Inferior parietal cortex (tissue), 1 donor: ENCODE measurements at regions not wholly inside any gene's neighbourhood (a gene's known extent, or its start where the extent isn't known, plus 50 kb on each side); places are given as distances from the start of the nearest gene placed in this dataset.

Source experiments
- DNase-seq: peaks from one replicate; pipeline ENCODE4 v3.0.0-alpha.2; 2016; ENCODE audit errors: extremely low spot score

DNA sequence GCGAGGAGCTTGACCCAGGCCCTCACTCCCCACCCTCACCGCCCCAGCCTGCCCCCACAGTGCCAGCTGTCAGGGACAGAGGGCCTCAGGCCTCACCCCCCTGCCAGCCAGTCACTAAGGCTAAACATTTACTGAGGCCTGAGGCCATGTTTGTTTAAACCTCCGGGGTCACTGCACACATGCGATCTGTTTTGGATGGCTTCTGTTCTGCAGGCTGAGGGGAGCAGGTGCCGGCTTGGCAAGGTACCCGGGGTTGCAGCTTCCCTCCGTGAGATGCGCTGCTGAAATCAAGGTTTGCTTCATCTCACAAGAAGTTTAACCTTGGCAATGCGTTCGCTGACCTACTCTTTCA lies 103.3 kb upstream of the BOD1 start:
- no peak for DNase-seq

DNA sequence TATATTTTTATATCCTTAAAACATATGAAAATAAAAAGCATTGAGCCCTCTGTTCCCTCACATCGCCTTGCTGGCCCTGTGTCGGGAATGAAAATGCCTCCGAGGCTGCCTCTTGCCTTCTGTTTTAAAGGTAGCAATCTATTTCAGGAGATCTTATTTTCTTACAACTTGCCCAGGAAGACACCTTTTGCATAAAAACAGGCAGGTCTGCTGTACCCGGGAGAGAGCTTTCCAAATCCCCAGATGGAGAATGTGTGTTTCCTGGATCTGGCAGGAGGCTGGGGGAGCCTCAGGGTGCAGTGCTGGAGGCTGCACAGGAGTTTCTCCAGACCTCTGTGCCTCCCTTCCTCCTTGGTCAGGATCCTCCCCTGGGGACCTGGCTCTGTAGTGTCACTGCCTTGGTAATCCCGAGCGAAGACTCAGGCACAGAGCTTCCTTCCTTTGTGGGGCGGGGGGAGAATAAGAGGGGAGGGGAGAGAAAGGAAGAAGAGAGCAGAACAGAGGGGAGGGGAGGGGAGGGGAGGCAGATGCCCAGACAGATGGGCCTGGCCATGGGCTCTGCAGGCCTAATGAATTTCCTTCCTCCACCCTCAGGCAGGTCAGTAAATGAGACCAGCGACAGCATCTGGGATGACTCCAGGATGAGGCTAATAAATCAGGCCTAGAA lies 104.0 kb upstream of the BOD1 start:
- DNase-seq: no peak

DNA sequence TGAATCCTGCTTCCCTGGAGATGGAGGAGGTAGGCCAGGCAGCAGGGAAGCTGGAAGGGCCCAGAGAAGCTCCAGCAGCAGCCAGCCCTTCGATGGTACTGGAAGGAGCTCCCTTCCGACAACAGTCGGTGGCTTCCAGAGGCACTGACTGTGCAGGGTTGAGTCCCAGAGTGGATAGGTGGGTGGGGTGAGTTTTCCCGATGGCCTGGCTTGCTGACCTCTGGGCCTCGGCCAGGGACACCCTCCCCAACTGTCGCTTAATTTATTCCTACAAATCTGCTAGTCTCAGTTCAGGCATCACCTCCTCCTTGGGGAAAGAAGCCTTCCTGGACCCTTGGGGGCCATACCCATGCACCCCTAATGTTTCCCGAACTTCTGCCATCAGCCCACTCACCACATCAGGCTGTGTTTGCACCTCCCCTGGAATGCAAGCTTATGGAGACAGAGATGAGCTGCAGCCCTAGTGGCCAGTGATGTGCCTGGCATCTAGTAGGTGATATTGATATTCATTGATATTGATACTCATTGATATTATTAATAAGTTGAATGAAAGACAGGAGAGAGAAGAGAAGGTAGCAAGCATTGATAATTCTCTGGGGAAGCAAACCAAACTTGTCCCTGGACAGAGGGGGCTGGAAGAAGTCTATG lies 104.6 kb upstream of the BOD1 start:
- no peak for DNase-seq

DNA sequence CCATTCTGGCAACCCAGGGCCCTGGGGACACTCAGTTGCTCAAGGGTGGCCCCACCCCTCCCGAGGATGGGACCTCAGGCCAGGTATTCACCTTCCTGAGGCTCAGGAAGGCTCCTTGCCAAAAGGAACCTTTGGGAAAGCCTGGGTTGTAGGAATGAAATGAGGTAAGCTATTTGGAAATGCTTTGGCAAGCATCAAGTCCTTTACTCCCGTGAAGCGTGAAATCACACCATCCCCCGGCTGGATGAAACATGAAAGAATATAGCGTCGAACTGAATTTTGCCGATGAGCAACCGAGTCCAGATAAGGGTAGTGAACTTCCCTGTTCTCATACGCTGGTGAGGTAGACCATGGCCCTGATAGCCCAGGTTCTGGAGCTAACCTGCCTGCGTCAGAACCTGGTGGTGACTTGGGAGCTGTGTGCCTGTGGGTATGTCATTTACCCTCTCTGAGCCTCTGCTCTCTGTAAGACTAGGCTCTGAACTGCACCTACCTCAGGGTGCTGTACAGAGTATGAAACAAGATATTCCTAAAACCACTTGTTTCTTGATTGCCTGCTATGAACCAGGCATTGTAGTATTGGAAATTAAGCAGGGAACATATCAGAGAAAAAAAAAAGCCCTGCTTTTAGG lies 105.3 kb upstream of the BOD1 start:
- DNase-seq: no peak

DNA sequence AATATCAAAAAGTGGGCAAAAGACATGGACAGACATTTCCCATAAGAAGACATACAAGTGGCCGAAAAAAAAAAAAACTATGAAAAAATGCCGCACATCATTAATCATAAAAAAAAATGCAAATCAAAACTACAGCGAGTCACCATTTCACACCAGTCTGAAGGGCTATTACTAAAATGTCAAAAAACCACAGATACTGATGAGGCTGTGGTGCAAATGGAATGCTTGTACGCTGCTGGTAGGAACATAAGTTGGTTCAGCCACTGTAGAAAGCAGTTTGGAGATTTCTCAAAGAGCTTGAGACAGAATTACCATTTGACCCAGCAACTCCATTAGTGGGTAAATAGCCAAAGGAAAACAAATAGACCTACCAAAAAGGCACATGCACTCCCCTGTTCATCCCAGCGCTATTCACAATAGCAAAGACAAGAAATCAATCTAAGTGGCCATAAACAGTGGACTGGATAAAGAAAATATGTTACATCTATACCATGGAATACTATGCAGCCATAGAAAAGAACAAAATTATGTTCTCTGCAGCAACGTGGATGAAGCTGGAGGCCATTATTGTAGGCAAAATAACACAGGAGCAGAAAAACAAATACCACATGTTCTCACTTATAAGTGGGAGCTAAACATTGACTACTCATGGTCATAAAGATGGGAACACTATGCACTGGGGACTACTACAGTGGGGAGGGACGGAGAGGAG lies 110.6 kb upstream of the BOD1 start:
- DNase-seq: no peak

DNA sequence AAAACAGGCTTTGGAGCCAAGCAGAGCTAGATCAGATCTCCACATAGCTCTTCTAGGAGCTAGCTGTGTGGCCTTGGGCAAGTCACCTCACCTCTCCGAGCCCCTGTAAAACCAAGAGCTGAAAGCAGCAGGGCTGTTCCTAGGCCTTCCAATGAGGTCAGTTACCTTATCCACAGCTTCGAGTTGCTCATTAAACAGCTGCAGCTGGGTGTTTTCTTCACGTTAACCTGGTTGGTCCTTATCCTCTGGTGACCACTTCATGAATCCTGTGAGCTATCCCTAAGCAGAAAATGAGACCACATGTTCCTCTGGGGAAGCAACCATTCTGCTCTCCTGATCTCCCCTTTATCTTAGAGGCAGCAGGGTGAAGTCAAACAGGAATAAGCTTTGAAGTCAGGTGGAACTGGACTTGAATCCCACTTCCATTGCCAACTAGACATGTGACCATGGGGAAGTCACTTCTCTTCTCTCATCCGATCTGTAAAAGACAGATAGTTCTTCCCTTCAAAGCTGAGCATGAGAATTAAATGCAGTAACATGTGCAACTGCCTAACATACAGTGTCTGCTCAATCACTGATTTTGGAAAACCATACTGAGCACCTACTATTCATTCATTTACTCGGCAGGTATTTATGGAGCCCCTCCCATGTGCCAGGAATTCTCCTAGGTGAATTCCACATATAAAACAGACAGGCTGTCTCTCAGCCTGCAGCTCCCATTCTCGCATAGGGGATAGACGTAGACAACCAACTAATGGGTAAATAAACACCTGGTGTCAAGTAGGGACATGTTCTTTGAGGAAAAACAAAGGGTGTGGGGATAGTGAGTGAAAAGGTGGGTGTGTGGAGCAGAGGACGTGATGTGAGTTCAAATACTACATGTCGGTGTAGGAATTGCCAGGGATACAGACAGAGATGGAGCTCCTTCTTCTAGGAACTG lies 111.7 kb upstream of the BOD1 start:
- no peak for DNase-seq

DNA sequence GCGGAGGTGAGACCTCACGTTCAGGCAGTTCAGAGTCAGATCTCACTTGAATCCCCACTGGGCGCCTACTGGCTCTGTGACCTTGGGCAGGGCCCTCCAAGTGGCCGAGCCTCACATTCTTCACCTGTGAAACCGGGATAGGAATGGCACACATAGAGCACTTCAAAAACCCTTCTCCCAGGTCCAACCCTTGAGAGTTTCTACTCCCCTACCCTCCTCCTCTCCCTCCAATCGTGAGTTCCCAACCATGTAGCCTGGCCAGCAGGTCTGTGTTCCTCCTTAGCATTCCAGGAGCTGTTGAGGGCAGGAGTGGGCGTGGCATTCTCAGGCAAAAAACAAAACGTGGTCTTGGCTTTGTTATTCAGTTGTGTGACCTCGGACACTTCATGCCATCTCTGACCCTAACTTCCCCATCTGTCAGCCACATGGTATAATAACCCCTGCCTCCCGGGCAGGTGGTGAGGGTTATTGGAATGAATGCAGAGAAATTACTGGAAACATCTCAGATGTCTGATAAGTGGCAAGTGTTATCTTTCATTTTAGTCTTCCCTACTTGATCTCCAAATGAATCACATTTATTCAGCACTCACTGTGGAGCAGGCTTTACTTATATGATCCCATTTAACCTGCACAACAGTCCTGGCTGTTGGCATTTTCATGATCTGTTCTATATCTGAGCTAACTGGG lies 112.8 kb upstream of the BOD1 start:
- DNase-seq: no peak

DNA sequence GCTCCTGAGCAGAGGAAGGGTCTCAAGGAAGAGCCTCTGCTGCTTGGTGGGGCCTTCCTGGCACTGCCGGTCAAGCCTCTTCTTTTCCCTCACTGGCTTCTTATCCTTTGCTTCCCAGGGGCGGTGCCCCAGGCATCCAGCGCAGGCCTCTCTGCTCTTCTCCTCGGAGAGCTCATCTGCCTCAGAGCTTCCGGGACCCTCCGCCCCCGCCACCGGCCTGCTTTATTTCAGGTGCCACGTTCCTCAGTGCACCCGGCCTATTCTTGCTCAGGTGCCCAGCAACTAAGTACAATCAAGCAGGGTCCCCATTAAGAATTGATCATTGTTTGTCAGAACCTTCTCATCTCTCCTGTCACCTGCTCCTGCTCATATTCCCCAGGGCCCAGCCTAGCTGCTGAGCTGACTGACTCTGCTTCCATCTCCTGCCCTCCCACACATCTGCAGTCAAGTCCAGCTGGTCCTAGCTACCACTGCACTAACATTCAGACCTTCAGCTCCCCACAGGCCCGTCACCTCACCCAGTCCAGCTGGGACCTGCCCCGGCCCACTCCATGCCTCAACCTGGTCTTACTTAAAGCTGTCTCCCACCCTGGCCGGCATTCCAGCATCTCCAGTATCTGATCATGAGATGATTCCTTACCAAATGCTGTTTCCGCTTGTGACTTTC lies 114.3 kb upstream of the BOD1 start:
- DNase-seq: no peak

DNA sequence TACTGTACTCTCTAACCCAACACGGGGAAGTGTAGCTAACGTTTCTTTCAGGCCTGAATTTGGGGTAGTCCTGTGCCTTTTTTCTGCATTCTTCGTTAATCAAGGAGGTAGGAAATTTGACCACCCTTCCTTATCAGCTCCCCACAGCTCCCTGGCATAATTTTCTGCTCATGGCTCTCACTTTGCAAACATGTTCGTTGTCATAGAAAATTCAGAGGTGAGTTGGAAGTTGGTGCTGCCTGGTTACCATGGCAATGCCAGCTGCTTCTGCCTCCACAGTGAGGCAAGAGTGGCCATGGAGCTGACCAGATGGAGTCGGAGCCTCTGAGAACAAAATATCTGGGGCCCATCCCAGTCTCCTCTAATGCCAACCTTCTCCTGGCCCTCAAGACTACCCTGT lies 116.6 kb upstream of the BOD1 start:
- DNase-seq: no peak

DNA sequence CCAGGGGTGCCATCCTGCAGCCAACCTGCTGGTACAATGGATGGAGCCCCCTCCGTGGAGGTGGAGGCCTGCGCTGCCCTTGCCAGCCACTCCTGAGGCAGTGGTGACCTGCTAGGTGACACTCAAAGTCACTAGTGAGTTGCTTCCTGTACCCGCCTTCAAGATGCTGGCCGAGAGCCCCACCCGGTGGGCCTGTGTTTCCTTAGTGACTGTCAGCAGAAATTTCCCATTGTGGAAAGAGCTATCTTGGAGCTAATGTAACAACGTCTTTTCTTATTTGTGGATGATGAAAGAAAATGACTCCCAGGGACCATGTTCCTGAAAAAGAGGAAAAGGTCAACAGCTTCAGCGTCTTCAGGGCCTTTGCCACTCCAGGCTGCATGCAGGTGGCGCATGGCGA lies 117.0 kb upstream of the BOD1 start:
- DNase-seq: no peak

DNA sequence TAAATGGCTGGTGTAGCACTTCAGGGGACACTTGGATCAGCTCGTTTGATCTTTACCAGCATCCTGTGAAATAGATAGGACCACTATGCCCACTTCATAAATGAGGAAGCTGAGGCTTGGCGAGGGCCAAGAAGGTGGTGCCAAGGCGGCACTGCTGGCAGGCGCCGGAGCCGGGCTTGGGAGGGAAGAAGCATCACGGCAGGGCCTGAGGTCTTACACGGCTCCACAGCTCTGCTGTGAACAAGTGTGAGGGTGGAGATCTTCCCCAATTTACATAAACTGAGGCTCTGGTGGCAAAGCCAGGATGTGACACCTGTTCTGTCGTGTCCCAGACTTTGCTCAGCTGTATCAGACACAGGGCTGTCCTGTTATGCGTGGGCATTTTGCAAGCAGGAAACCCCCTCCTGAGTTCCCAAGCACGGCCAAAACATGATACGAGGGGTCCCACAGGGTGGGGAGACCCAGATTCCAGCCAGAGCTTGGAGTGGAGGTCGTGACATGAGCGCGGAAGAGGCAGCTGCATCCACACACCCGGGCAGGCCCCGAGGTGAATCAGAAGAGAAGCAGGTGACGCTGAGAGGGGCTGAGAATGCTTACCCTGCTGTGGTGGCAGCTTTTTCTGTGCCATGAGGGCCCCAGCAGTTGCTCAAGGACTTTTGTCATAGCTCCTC lies 117.5 kb upstream of the BOD1 start:
- no peak for DNase-seq

DNA sequence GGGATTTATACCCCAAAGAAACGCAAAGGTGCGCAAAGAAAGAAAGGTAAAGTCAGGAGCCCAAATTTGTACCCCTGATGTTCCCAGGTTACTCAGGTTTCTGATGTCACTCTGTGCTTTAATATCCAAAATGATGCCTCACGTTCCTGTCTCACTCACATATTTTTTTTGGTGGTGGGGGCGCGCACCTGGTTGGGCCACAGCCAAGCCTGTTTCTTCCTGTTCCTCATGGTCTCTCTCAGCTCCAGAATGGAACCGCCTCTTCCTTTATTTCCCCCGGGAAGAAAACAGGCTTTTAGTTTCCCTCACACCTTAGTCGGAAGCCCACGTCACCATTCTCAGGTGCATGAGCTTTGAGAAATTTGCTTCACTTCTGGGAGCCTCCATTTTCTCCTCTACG lies 118.3 kb upstream of the BOD1 start:
- DNase-seq: no peak

DNA sequence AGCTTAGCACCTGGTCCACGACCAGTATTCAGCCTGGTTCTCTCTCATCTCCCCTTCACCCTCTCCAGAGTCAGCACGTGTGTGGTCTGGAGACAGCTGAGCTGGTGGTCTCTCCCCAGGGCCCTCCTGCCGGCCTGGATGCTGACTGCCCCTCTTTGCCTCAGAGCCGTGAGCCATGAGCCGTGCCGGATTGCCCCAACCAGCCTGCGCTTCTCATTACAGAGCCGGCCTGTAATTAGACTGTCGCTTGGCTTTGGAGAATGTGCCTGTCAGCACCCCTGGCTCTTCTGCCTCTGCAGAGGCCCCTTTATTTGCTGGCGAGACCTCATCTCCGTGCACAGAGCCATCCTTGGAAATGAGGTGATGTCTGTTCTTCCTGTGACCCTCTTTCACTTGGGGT lies 118.7 kb upstream of the BOD1 start:
- DNase-seq: no peak

DNA sequence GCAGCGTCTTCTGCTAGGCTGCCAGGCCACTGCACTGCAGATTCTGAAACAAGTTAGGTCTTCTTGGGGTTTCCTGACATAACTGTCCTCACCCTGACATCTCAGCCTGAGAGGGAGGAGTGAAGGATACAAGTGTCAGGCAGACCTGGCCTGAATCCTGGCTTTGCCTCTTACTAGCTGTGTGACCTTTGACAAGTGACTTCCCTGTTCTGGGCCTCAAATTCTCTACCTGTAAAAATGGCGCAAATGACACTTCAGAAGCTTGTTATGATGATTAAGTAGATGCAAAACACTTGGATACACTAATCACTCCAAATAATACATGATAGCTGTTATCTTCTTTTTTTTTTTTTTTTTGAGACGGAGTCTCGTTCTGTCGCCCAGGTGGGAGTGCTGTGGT lies 119.2 kb upstream of the BOD1 start:
- no peak for DNase-seq

DNA sequence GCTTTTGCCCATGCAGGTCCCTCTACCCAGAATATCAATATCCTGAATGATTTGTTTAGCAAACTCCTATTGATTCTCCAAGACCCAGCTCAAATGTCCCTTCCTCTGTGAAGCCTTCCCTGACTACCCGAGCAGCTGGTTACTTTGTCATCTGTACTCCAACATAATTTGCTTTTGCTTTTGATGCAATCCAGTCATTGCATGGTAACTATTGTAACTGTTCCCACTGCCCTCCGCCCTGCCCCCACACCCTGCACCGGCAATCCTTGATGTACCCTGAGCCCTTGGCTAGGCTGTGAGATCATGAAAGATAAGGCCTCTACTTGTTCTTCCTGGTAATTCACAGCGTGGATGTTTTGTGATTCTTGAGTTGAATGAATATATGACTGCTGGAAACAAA lies 119.9 kb upstream of the BOD1 start:
- DNase-seq: no peak

DNA sequence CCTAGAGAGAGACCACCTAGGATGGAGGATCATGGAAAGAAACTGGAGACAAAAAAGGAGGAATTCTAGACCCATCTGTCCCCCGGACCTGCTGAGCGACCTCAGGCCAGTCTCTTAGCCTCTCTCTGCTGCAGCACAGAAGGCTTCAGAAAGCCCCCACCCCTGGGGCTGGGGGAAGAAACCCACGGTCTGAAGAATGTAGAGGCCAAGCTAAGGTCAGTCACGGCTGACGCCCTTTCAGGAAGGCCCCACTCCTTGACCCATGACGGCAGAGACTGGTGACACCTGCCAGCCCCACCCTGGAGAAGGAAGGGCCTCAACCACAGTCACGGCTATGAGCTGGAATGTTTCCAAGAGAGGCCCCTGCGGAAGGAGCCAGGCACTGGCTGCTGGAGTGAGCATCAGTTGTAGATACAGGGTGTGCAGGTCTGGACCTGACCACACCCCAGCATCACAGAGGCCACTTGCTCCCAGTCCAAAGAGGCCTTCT lies 120.5 kb upstream of the BOD1 start:
- DNase-seq: no peak

DNA sequence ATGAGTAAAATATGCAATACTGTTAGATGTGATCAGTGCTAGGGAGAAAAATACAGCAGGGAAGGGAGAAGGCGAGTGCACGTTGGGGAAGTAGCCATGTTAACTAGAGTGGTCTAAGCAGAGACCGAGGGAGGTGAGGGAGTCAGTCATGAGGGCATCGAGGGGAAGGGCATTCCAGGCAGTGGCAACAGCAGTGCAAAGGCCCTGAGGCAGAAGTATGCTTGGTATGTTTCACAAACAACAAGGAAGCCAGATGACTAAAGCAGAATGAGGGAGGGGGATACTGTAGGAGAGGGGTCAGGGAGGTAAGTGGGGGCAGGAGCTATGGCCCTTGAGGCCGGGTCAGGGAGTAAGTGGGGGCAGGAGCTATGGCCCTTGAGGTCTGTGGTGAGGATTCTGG lies 123.3 kb upstream of the BOD1 start:
- no peak for DNase-seq

DNA sequence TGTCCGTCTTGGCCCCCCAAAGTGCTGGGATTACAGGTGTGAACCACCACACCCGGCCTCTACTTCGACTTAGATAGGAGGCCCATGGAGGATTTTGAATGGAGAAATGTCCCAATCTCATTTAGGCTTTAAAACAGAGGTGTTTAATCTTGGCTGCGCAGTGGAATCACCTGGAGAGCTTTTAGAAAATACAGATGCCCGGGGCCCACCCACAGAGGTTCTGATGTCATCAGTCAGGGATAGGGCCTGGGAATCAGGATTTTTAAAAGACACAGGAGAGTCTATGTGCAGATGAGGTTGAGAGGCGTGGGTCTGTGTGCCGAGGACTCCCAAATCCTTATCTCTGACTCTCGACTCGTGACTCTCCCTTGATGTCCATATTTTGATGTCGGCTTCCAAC lies 124.0 kb upstream of the BOD1 start:
- no peak for DNase-seq

DNA sequence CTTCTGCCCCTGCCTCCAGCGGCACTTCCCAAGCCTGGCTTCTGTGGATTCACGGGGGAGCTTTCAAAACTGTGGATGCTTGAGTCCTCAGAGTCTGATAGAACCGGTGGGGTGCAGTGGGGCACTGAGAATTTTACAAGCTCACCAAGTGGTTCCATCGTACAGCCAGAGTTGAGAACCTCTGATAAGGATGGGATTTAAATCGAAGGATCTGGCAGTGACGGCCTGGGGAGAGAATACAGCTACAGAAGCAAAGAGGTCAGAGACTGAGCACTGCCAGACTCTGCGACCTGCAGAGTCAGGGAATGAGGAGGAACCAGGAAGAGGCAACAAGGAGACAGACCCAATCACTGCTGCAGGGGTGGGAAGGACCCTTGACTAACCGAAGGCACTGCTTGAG lies 124.6 kb upstream of the BOD1 start:
- DNase-seq: no peak
